A549 (cell line): ENCODE measurements at regions not wholly inside any gene's neighbourhood (a gene's known extent, or its start where the extent isn't known, plus 50 kb on each side); places are given as distances from the start of the nearest gene placed in this dataset.

Experiments used
- CBX8 ChIP-seq: fragments of 200-600 bp; sonication (generic); IDR thresholded peaks from 2 replicates; pipeline ENCODE4 v1.6.1; 2016
- CTCF ChIP-seq: fragments of >200 bp; sonication (Bioruptor Twin); formaldehyde crosslinking; IDR thresholded peaks from 3 replicates; pipeline ENCODE4 v1.5.1; 2016
- ELK1 ChIP-seq: fragments of 150-350 bp; IDR thresholded peaks from 2 replicates; pipeline ENCODE4 v1.6.1; 2014; ENCODE audit warnings: low read depth, mild to moderate bottlenecking, low read length
- HMGXB4 ChIP-seq: fragments of 250-450 bp; sonication (Bioruptor Pico); IDR thresholded peaks from 2 replicates; pipeline ENCODE4 v1.5.0; 2021; ENCODE audit warnings: mild to moderate bottlenecking, moderate library complexity, borderline replicate concordance
- MAX ChIP-seq: IDR thresholded peaks from 2 replicates; pipeline ENCODE4 v1.6.1; 2012
- POLR2A ChIP-seq: IDR thresholded peaks from 2 replicates; pipeline ENCODE4 v1.6.1; 2012; ENCODE audit warnings: mild to moderate bottlenecking, low read length
- RCOR1 ChIP-seq: fragments of 150-350 bp; IDR thresholded peaks from 2 replicates; pipeline ENCODE4 v1.6.1; 2014; ENCODE audit warnings: antibody characterized with exemption, low read length, low read depth
- SMC3 ChIP-seq: fragments of >200 bp; sonication (Bioruptor Twin); formaldehyde crosslinking; IDR thresholded peaks from 3 replicates; pipeline ENCODE4 v1.6.1; 2018; ENCODE audit warnings: inconsistent platforms
- ZC3H11A ChIP-seq: fragments of 450-650 bp; IDR thresholded peaks from 2 replicates; pipeline ENCODE4 v1.6.1; 2014; ENCODE audit warnings: antibody characterized with exemption, mild to moderate bottlenecking
- ZFP36 ChIP-seq: fragments of 450-650 bp; IDR thresholded peaks from 2 replicates; pipeline ENCODE4 v1.6.1; 2014; ENCODE audit warnings: borderline replicate concordance; ENCODE audit not compliant: partially characterized antibody
- TF ChIP-seq, protein P1 (sequence below): fragments of >200 bp; sonication (Bioruptor Twin); formaldehyde crosslinking; IDR thresholded peaks from 3 replicates; pipeline ENCODE4 v1.6.1; 2016

DNA sequence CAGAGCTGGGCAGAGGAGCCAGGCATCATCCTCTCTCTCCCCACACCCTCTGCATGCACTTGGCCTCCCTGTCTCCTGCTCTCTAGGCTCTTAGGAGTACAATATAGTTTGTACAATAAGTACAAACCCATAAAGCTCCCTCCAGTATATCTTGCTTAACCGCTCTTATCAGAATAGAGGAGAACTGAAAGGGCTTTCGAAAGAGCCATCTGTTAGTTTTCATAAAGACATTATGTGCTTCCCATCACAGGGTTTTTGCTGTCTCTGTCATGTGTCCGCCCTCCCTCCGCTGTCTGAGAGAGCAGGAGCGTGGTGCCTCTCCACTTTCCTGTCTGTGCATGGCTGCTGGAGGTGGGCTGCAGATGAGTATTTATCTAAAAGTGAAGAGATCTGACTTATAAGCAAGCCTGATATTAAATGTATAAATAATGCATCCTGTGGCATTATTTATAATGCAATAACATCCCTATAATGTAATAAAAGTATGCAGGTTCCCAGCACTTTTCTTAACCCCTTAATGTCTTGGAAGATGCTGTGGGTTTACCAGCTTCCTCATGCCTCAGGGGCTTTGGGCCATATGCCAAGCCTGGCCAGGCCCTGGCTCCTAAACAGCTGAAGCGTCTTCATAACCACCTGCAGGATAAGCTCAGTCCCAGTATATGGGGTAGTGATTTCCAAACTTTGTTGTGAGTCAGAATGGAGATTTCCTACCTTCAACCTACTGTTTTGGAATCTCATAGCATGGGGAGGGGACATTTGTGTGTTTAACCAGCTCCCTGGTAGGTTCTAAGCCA is 297.1 kb downstream of the DHX35 start:
- TF ChIP-seq SMC3 = no peak
- no peak for TF ChIP-seq CBX8
- TF ChIP-seq CTCF = no peak
- TF ChIP-seq, protein P1, sequence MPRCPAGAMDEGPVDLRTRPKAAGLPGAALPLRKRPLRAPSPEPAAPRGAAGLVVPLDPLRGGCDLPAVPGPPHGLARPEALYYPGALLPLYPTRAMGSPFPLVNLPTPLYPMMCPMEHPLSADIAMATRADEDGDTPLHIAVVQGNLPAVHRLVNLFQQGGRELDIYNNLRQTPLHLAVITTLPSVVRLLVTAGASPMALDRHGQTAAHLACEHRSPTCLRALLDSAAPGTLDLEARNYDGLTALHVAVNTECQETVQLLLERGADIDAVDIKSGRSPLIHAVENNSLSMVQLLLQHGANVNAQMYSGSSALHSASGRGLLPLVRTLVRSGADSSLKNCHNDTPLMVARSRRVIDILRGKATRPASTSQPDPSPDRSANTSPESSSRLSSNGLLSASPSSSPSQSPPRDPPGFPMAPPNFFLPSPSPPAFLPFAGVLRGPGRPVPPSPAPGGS = no peak
- no peak for TF ChIP-seq MAX
- no peak for TF ChIP-seq ZFP36
- TF ChIP-seq RCOR1 = no peak
- no peak for TF ChIP-seq POLR2A
- no peak for TF ChIP-seq HMGXB4 (CRISPR knock-in tag)
- no peak for TF ChIP-seq ZC3H11A
- TF ChIP-seq ELK1 = no peak
